GM21529 (cell line): ENCODE measurements at regions not wholly inside any gene's neighbourhood (a gene's known extent, or its start where the extent isn't known, plus 50 kb on each side); places are given as distances from the start of the nearest gene placed in this dataset.

ENCODE experiments used
- ATAC-seq: cut with Tn5 transposase; IDR thresholded peaks from one replicate; pipeline ENCODE4 v1.9.1; 2021; ENCODE audit not compliant: unreplicated experiment

DNA sequence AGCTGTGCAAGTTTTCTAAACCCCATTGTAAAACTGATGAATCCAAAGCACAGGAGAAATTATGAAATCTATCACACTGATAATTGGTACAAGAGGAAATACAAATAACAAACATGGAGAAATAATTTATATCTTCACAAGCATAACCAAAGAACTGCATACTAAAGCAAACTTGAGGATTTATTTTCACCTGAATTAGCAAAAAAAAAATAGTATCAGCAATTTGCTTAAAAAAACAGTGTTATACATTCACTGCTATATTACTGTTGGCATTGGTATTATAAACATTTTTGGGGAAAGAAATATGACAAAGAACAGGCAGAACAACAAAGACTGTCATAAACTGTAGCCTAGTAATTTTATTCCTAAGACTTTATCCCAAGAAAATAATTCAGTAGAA is 230.8 kb upstream of the NRP1 start:
- ATAC-seq: no peak

DNA sequence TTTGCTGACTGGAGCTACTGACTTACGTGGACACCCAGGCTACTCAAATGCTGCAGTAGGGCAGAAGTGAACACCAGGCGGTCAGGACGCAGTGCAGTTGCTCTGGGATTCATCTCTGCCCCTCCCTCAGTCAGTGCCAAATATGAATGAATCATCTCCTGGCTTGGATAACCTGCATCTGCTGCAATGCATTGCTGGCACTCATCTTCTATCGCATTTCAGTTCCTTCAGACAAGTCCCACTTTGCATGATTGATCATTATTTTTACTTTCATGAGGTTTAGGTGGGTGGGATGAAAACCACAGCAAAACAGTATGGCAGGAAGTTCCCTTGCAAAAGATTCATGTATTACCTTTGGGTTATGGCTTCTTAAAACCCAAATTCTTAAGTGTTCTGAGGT is 224.6 kb upstream of the NRP1 start:
- no peak for ATAC-seq

DNA sequence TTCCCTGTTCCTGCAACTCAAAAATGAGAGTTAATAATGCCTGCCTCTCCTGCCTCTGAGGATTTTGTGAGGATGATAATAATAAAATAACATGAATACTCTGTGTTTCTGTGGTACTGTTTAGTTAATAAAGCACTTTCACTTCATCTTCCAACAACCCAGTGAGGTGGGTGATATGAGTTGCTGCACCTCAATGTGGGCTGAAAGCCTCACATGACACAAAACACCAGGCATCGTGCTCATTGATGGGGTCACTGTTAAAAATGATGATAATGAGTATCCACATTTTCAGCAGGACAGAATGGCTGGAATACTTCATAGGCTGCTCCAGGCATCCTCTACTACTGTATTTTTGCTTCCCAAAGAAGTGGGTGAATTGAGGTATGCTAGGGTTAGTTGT is 222.8 kb upstream of the NRP1 start:
- no peak for ATAC-seq

- ATAC-seq: no peak
Observed at GRCh38 chr10:33556620-33557019, 222.2 kb upstream of the NRP1 start.

DNA sequence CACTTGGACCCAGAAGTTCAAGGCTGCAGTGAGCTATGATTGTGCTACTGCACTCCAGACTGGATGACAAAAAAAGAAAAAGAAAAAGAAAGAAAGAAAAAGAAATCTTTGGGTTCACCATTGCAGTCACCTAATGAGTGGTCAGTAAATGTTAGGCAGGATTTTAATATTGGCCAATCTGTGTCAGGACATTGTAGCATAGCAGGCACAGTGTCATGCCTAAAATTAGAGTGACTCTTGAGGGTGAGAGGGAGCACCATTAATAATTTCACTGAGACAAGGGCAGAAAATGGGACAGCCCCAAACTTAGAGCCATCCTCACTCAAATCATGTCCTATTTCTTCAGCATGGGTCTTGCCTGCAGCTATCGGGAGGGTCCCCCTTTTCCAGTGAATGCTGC is 221.6 kb upstream of the NRP1 start:
- no peak for ATAC-seq

GRCh38 chr10:33553748-33554571 is 219.5 kb upstream of the NRP1 start:
- no peak for ATAC-seq

- no peak for ATAC-seq
Observed at GRCh38 chr10:33552290-33552689, 217.8 kb upstream of the NRP1 start.

GRCh38 chr10:33550811-33551210 is 216.3 kb upstream of the NRP1 start:
- ATAC-seq: no peak

DNA sequence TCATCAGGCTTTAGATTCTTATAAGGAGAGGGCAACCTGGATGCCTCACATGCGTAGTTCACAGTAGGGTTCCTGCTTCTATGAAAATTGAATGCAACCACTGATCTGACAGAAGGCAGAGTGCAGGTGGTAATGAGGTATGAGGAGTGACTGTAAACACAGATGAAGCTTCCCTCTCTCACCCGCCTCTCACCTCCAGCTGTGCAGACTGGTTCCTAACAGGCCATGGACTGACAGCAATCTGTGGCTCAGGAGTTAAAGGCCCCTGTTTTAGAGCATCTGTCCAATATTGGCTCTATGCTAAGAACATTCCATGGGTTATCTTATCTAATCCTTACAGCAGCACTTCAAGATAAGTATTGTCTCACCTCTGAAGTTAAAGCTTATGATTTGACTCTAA is 213.5 kb upstream of the NRP1 start:
- no peak for ATAC-seq

DNA sequence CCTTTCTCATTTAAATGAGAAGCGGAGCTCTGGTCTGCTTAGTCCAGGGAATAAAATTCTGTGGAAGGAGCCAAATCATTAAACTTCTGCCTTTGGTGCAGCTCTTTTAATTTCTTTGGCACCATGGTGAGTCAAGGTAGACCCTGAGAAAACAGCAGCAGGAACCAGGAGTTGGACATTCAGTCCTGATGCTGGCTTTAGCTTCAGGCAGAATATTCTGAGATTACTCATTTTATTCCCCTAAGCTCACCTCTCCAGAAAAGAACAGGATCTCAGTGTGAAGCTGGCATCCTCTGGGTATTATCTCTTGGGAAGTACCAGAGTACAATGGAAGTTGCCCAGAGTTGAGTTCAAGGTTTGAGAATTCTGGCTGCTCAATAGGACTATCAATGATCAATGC is 211.6 kb upstream of the NRP1 start:
- no peak for ATAC-seq

- no peak for ATAC-seq
Observed at GRCh38 chr10:33542752-33543505, 208.5 kb upstream of the NRP1 start.

GRCh38 chr10:33539116-33539515 is 204.6 kb upstream of the NRP1 start:
- ATAC-seq: no peak

DNA sequence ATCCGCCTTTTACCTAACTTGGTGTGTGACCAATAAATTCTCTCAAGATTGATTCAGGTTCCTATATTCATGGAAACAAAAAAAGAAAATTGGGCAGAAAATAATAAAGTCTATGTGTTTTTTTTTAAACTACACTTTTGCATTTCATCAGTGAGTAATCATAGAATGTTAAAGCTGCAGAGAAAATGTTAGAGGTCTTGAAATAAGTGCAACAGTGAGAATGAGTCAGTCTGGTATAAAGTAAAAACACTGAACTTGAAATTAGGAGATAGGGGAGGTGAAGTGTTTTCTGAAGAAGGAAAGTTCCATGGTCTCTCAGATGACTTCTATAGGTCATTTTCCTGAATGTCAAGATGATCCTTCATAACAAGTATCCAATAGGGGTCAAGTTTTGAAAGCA is 202.6 kb upstream of the NRP1 start:
- no peak for ATAC-seq

DNA sequence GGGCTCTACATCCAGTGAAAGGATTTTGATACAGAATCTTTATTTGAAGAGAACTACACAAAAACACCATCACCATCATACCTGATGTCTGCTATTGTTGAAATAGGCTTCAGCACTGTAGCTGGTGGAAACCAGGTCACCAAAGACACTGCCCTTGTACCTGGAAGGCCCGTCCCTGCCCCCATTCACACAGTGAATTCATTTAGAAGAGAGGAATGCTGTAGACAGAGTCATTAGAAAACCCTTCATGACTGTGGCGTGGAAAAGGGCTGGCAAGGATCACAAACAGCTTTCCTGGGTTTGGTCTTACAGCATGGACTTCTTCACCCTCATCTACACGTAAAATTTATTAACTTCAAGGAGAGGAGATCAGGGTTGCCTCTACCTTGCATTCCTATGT is 202.0 kb upstream of the NRP1 start:
- no peak for ATAC-seq

- no peak for ATAC-seq
Observed at GRCh38 chr10:33535866-33536265, 201.4 kb upstream of the NRP1 start.

GRCh38 chr10:33534416-33534815 is 199.9 kb upstream of the NRP1 start:
- no peak for ATAC-seq

DNA sequence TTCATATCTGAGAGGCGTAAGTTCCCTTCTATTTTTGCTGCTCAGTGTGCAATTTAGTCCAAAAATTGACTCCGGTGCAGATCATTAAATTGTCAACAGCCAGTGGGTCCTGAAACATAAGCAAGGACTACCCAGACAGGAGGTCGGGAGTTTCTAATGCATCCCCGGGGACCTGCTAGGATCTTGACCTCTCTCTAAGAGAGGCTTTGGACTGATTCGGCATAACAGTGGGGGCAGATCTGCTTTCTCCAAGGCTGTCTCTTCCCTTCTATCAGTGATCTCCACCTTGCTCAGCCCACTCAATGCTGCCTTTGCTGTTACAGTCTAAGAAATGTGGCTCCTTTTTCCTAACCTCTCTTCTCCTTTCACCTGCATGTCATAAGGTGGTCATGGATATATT is 199.1 kb upstream of the NRP1 start:
- ATAC-seq: no peak

GRCh38 chr10:33532901-33533300 is 198.4 kb upstream of the NRP1 start:
- ATAC-seq: no peak

DNA sequence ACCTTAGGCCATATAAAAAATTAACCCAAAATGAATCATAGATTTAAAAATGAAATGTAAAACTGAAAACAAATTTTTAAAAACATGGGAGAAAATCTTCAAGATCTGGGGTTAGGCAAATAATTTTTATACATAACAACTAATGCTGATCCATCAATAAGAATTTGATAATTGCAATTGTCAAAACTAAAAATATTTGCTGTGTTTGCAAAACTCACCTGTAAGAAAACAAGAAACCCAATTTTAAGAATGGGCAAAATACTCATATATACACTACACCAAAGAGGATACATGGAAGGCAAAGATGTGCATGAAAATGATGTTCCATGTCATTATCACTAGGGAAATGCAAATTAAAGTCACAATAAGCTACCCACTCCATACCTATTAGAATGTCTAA is 194.8 kb upstream of the NRP1 start:
- ATAC-seq: no peak

- ATAC-seq: no peak
Observed at GRCh38 chr10:33524966-33525365, 190.5 kb upstream of the NRP1 start.

GRCh38 chr10:33524041-33524440 is 189.6 kb upstream of the NRP1 start:
- ATAC-seq: no peak

GRCh38 chr10:33523236-33523792 is 188.8 kb upstream of the NRP1 start:
- no peak for ATAC-seq
